ENCODE measurements at regions not wholly inside any gene's neighbourhood (a gene's known extent, or its start where the extent isn't known, plus 50 kb on each side); places are given as distances from the start of the nearest gene placed in this dataset.
A peak's percentile ranks its signal among the peaks of the same experiment; 100 is the strongest.
"Not testable (repeated sequence)": the region's sequence is repeated elsewhere in the genome, so short reads cannot be mapped to it uniquely, and the experiment has no call there.

GRCh38 chr11:49442669-49443068, 234.3 kb upstream of the FOLH1 start:
- DNase-seq = no peak

- DNase-seq = not testable (repeated sequence)
These were observed 231.5 kb upstream of the FOLH1 start for GRCh38 chr11:49439901-49440300.

- DNase-seq = not testable (repeated sequence)
These were observed 225.9 kb upstream of the FOLH1 start for GRCh38 chr11:49434308-49434707.

GRCh38 chr11:49432242-49432848, 223.9 kb upstream of the FOLH1 start:
- peak; percentile 25 for DNase-seq

- DNase-seq = no peak
These were observed 215.7 kb upstream of the FOLH1 start for GRCh38 chr11:49424136-49424535.

- not testable (repeated sequence) for DNase-seq
These were observed 210.5 kb upstream of the FOLH1 start for GRCh38 chr11:49418877-49419276.

GRCh38 chr11:49405743-49406142, 197.3 kb upstream of the FOLH1 start:
- DNase-seq = no peak

- not testable (repeated sequence) for DNase-seq
These were observed 187.4 kb upstream of the FOLH1 start for GRCh38 chr11:49395789-49396188.

GRCh38 chr11:49390362-49390761, 182.0 kb upstream of the FOLH1 start:
- DNase-seq = not testable (repeated sequence)

GRCh38 chr11:49389149-49389548, 180.7 kb upstream of the FOLH1 start:
- not testable (repeated sequence) for DNase-seq

- not testable (repeated sequence) for DNase-seq
These were observed 176.0 kb upstream of the FOLH1 start for GRCh38 chr11:49384371-49384770.

- no peak for DNase-seq
These were observed 169.6 kb upstream of the FOLH1 start for GRCh38 chr11:49377978-49378377.

GRCh38 chr11:49373866-49374265, 165.5 kb upstream of the FOLH1 start:
- DNase-seq = not testable (repeated sequence)

- not testable (repeated sequence) for DNase-seq
These were observed 165.0 kb upstream of the FOLH1 start for GRCh38 chr11:49373385-49373784.

- DNase-seq = not testable (repeated sequence)
These were observed 163.7 kb upstream of the FOLH1 start for GRCh38 chr11:49372137-49372536.

- not testable (repeated sequence) for DNase-seq
These were observed 160.2 kb upstream of the FOLH1 start for GRCh38 chr11:49368556-49368955.

- DNase-seq = not testable (repeated sequence)
These were observed 157.0 kb upstream of the FOLH1 start for GRCh38 chr11:49365375-49365774.

GRCh38 chr11:49362994-49363393, 154.6 kb upstream of the FOLH1 start:
- DNase-seq = not testable (repeated sequence)

GRCh38 chr11:49354536-49354935, 146.1 kb upstream of the FOLH1 start:
- not testable (repeated sequence) for DNase-seq

- not testable (repeated sequence) for DNase-seq
These were observed 144.5 kb upstream of the FOLH1 start for GRCh38 chr11:49352868-49353267.

- not testable (repeated sequence) for DNase-seq
These were observed 138.2 kb upstream of the FOLH1 start for GRCh38 chr11:49346627-49347026.

- DNase-seq = not testable (repeated sequence)
These were observed 120.2 kb upstream of the FOLH1 start for GRCh38 chr11:49328485-49329186.

- DNase-seq = not testable (repeated sequence)
These were observed 119.4 kb upstream of the FOLH1 start for GRCh38 chr11:49327766-49328165.

- DNase-seq = not testable (repeated sequence)
These were observed 118.2 kb upstream of the FOLH1 start for GRCh38 chr11:49326651-49327050.

Data from NCI-H187 treated with DMSO at 0.1 percent for 48 hours (cell line).